Lung (tissue), 11 donors: ENCODE measurements at regions not wholly inside any gene's neighbourhood (a gene's known extent, or its start where the extent isn't known, plus 50 kb on each side); places are given as distances from the start of the nearest gene placed in this dataset.

Source experiments
- ATAC-seq: fragments of 200-7000 bp; cut with Tn5 transposase; one replicate; pipeline ENCODE4 v1.9.1; 2020; ENCODE audit warnings: moderate number of reproducible peaks; ENCODE audit not compliant: insufficient read depth, low FRiP score
- DNase-seq, 3 donors: peaks; one replicate each; pipeline ENCODE4 v3.0.0-alpha.2; 2013 to 2017
- H3K27ac ChIP-seq, 2 donors: one replicate each; pipeline ENCODE4 v1.5.1; 2013; ENCODE audit warnings: mild to moderate bottlenecking in 2 of 2, moderate library complexity in 2 of 2, control low read depth in 1 of 2, inconsistent platforms in 1 of 2, low read depth in 1 of 2, low read length in 1 of 2
- H3K27me3 ChIP-seq, 3 donors: one replicate each; pipeline ENCODE4 v1.5.1; 2013; ENCODE audit warnings: low read length in 2 of 3; ENCODE audit not compliant: control insufficient read depth in 3 of 3, insufficient read depth in 3 of 3
- H3K36me3 ChIP-seq, 4 donors: one replicate each; pipeline ENCODE4 v1.5.1; 2013; ENCODE audit warnings: low read length in 4 of 4, mild to moderate bottlenecking in 1 of 4, moderate library complexity in 1 of 4; ENCODE audit not compliant: control insufficient read depth in 4 of 4, insufficient read depth in 4 of 4
- H3K4me1 ChIP-seq, 5 donors: one replicate each; pipeline ENCODE4 v1.5.1; 2013; ENCODE audit warnings: low read length in 5 of 5, mild to moderate bottlenecking in 2 of 5, moderate library complexity in 1 of 5; ENCODE audit not compliant: control insufficient read depth in 5 of 5, insufficient read depth in 5 of 5
- H3K4me3 ChIP-seq: one replicate; pipeline ENCODE4 v1.5.1; 2013; ENCODE audit warnings: mild to moderate bottlenecking, control low read depth, moderate library complexity
- H3K9ac ChIP-seq, 2 donors: one replicate each; pipeline ENCODE4 v1.5.1; 2013; ENCODE audit warnings: low read length in 2 of 2, control low read depth in 1 of 2; ENCODE audit not compliant: insufficient read depth in 1 of 2
- H3K9me3 ChIP-seq, 4 donors: one replicate each; pipeline ENCODE4 v1.5.1; 2013; ENCODE audit warnings: low read length in 3 of 4, mild to moderate bottlenecking in 1 of 4, moderate library complexity in 1 of 4; ENCODE audit not compliant: control insufficient read depth in 4 of 4, insufficient read depth in 3 of 4
- WGBS, 2 donors: extraction: QIAGEN DNeasy Blood & Tissue Kit; methylation state at CpG; one replicate each; pipeline ENCODE4 v1.1.7; 2013; 5-methylcytosine and 5-hydroxymethylcytosine counted together
- TF ChIP-seq, protein P1 (sequence below): IDR thresholded peaks from 2 replicates; pipeline ENCODE4 v1.5.1; 2012; ENCODE audit warnings: mild to moderate bottlenecking; ENCODE audit errors: control extremely low read depth, extremely low read depth
- donor health status: control.
- donor health status: control.
- donor health status: Bipolar disorder and iron deficiency.
- donor health status: healthy.
- donor health status: DM: yes; HTN: yes; CAD: no.

GRCh38 chr1:229031481-229032341 lies 239.2 kb upstream of the RAB4A start:
- peaks cover 0 to 32% (median 10%) of the 10 kb centered on the region in 5 donors for H3K4me1 ChIP-seq
- TF ChIP-seq, protein P1, sequence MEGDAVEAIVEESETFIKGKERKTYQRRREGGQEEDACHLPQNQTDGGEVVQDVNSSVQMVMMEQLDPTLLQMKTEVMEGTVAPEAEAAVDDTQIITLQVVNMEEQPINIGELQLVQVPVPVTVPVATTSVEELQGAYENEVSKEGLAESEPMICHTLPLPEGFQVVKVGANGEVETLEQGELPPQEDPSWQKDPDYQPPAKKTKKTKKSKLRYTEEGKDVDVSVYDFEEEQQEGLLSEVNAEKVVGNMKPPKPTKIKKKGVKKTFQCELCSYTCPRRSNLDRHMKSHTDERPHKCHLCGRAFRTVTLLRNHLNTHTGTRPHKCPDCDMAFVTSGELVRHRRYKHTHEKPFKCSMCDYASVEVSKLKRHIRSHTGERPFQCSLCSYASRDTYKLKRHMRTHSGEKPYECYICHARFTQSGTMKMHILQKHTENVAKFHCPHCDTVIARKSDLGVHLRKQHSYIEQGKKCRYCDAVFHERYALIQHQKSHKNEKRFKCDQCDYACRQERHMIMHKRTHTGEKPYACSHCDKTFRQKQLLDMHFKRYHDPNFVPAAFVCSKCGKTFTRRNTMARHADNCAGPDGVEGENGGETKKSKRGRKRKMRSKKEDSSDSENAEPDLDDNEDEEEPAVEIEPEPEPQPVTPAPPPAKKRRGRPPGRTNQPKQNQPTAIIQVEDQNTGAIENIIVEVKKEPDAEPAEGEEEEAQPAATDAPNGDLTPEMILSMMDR: no peak

GRCh38 chr1:229032375-229032774 lies 238.5 kb upstream of the RAB4A start:
- ATAC-seq: no peak

More at GRCh38 chr1:229031481-229032341, 239.2 kb upstream of the RAB4A start:
- WGBS, 2 donors: 89 to 91% methylated on average over 12 of the region's 12 CpGs
- no peak overlapping the region for H3K9ac ChIP-seq
- H3K4me3 ChIP-seq: no peak overlapping the region
- ATAC-seq (no peak), DNase-seq (no peak)
- H3K9me3 ChIP-seq: no peaks in the 10 kb centered on the region
- H3K27me3 ChIP-seq: no peaks in the 10 kb centered on the region
- no peak overlapping the region for H3K27ac ChIP-seq
- no peaks in the 10 kb centered on the region for H3K36me3 ChIP-seq

GRCh38 chr1:229033480-229033879 lies 237.4 kb upstream of the RAB4A start:
- H3K4me1 ChIP-seq: peaks cover 0 to 23% (median 4%) of the 10 kb centered on the region in 5 donors
- no peak overlapping the region for H3K4me3 ChIP-seq
- no peak for DNase-seq
- H3K36me3 ChIP-seq: no peaks in the 10 kb centered on the region
- TF ChIP-seq, protein P1: no peak
- no peak for ATAC-seq
- WGBS, 2 donors: 66 to 77% methylated on average over 4 of the region's 4 CpGs
- H3K9me3 ChIP-seq: no peaks in the 10 kb centered on the region
- no peaks in the 10 kb centered on the region for H3K27me3 ChIP-seq
- H3K27ac ChIP-seq: no peak overlapping the region
- H3K9ac ChIP-seq: no peak overlapping the region

More at GRCh38 chr1:229032375-229032774, 238.5 kb upstream of the RAB4A start:
- Histone ChIP-seq H3K9ac (no peak overlapping the region), H3K27me3 (no peaks in the 10 kb centered on the region), H3K4me3 (no peak overlapping the region), H3K36me3 (no peaks in the 10 kb centered on the region), H3K4me1 (peaks cover 0 to 28% (median 6%) of the 10 kb centered on the region in 5 donors), H3K27ac (no peak overlapping the region), H3K9me3 (no peaks in the 10 kb centered on the region)
- WGBS, 2 donors: 85 to 90% methylated on average over 1 of the region's 1 CpG
- DNase-seq: peak in 1 of 3 donors; percentile 17
- TF ChIP-seq, protein P1: no peak
